Mesenchymal stem cell (in vitro differentiated cells and primary cell): ENCODE measurements at regions not wholly inside any gene's neighbourhood (a gene's known extent, or its start where the extent isn't known, plus 50 kb on each side); places are given as distances from the start of the nearest gene placed in this dataset.

ENCODE experiments used
- DNase-seq: peaks from one replicate; pipeline ENCODE4 v3.0.0-alpha.2; 2013
- H2AFZ ChIP-seq: one replicate; pipeline ENCODE4 v1.6.1; 2013; ENCODE audit warnings: low read depth, mild to moderate bottlenecking, control low read depth, inconsistent platforms, low read length, moderate library complexity
- H2AK5ac ChIP-seq: 2 replicates; pipeline ENCODE4 v1.6.1; 2013; ENCODE audit warnings: low read length, moderate library complexity, mild to moderate bottlenecking, inconsistent platforms; ENCODE audit not compliant: severe bottlenecking
- H2BK120ac ChIP-seq: one replicate; pipeline ENCODE4 v1.6.1; 2013; ENCODE audit warnings: low read depth, mild to moderate bottlenecking, inconsistent platforms, low read length, moderate library complexity
- H2BK12ac ChIP-seq, 2 experiments: one replicate each; pipeline ENCODE4 v1.6.1; 2013; ENCODE audit warnings: inconsistent platforms in 2 of 2, low read length in 2 of 2, mild to moderate bottlenecking in 2 of 2, moderate library complexity in 2 of 2, control low read depth in 1 of 2
- H2BK15ac ChIP-seq: one replicate; pipeline ENCODE4 v1.6.1; 2013; ENCODE audit warnings: mild to moderate bottlenecking, low read depth, inconsistent platforms; ENCODE audit not compliant: poor library complexity, severe bottlenecking
- H2BK5ac ChIP-seq: 2 replicates; pipeline ENCODE4 v1.6.1; 2013; ENCODE audit warnings: low read depth, mild to moderate bottlenecking, low read length, control low read depth, inconsistent platforms; ENCODE audit not compliant: poor library complexity, severe bottlenecking
- H3K14ac ChIP-seq, 2 experiments: one replicate each; pipeline ENCODE4 v1.6.1; 2013; ENCODE audit warnings: inconsistent platforms in 2 of 2, low read length in 2 of 2, control low read depth in 1 of 2, mild to moderate bottlenecking in 1 of 2, moderate library complexity in 1 of 2
- H3K18ac ChIP-seq, 2 experiments: one replicate each; pipeline ENCODE4 v1.6.1; 2013; ENCODE audit warnings: inconsistent platforms in 2 of 2, low read length in 2 of 2, control low read depth in 1 of 2, low read depth in 1 of 2, mild to moderate bottlenecking in 1 of 2
- H3K23ac ChIP-seq, 2 experiments: one replicate each; pipeline ENCODE4 v1.6.1; 2013; ENCODE audit warnings: inconsistent platforms in 2 of 2, low read length in 2 of 2, mild to moderate bottlenecking in 2 of 2, moderate library complexity in 2 of 2, control low read depth in 1 of 2
- H3K27ac ChIP-seq: 2 replicates; pipeline ENCODE4 v1.5.1; 2013; ENCODE audit warnings: mild to moderate bottlenecking, moderate library complexity, low read length, control low read depth, inconsistent platforms; ENCODE audit not compliant: poor library complexity, severe bottlenecking
- H3K27me3 ChIP-seq, 2 experiments: 2 replicates each; pipeline versions ENCODE4 v1.6.1 to v1.7.0; 2013; ENCODE audit warnings: low read length in 2 of 2, mild to moderate bottlenecking in 2 of 2, moderate library complexity in 2 of 2, control low read depth in 1 of 2, inconsistent platforms in 1 of 2; ENCODE audit not compliant: control insufficient read depth in 1 of 2, insufficient read depth in 1 of 2
- H3K36me3 ChIP-seq, 2 experiments: 2 replicates each; pipeline versions ENCODE4 v1.6.1 to v1.7.0; 2013; ENCODE audit warnings: low read length in 2 of 2, control low read depth in 1 of 2, inconsistent platforms in 1 of 2, low read depth in 1 of 2, mild to moderate bottlenecking in 1 of 2; ENCODE audit not compliant: insufficient read depth in 2 of 2, control insufficient read depth in 1 of 2
- H3K4ac ChIP-seq, 2 experiments: one replicate each; pipeline ENCODE4 v1.6.1; 2013; ENCODE audit warnings: inconsistent platforms in 2 of 2, low read length in 2 of 2, mild to moderate bottlenecking in 2 of 2, moderate library complexity in 2 of 2, control low read depth in 1 of 2, low read depth in 1 of 2
- H3K4me1 ChIP-seq: 2 replicates; pipeline ENCODE4 v1.6.1; 2013; ENCODE audit warnings: low read depth, low read length, control low read depth; ENCODE audit not compliant: control insufficient read depth, insufficient read depth
- H3K4me2 ChIP-seq: 2 replicates; pipeline ENCODE4 v1.6.1; 2013; ENCODE audit warnings: low read length, mild to moderate bottlenecking, inconsistent platforms; ENCODE audit not compliant: poor library complexity, severe bottlenecking
- H3K4me3 ChIP-seq, 2 experiments: 2 replicates each; pipeline versions ENCODE4 v1.5.1 to v1.7.0; 2013; ENCODE audit warnings: low read length in 2 of 2, mild to moderate bottlenecking in 2 of 2, control low read depth in 1 of 2, low read depth in 1 of 2; ENCODE audit not compliant: insufficient read depth in 1 of 2
- H3K79me1 ChIP-seq: replicated peaks from 2 replicates; pipeline ENCODE4 v1.6.1; 2013; ENCODE audit warnings: mild to moderate bottlenecking, control low read depth, low read length, inconsistent platforms; ENCODE audit not compliant: poor library complexity, severe bottlenecking
- H3K9ac ChIP-seq: 2 replicates; pipeline ENCODE4 v1.7.0; 2013; ENCODE audit warnings: mild to moderate bottlenecking, low read length, moderate library complexity
- H3K9me3 ChIP-seq: 2 replicates; pipeline ENCODE4 v1.7.0; 2013; ENCODE audit warnings: mild to moderate bottlenecking, low read length; ENCODE audit not compliant: control insufficient read depth
- H4K8ac ChIP-seq: one replicate; pipeline ENCODE4 v1.6.1; 2013; ENCODE audit warnings: inconsistent platforms, mild to moderate bottlenecking, low read length, moderate library complexity
- H4K91ac ChIP-seq: one replicate; pipeline ENCODE4 v1.6.1; 2013; ENCODE audit warnings: mild to moderate bottlenecking, low read length, inconsistent platforms
- WGBS: methylation state at CpG from one replicate; pipeline ENCODE4 v1.1.7; 2013; ENCODE audit warnings: mixed read lengths; 5-methylcytosine and 5-hydroxymethylcytosine counted together

GRCh38 chr10:81036257-81036656 lies 498.6 kb downstream of the SH2D4B start:
- Histone ChIP-seq H2AK5ac (no peak overlapping the region), H3K23ac (no peak overlapping the region), H2AFZ (no peak overlapping the region), H3K79me1 (no peaks in the 10 kb centered on the region), H3K9me3 (peaks cover 35% of the 10 kb centered on the region), H2BK5ac (no peak overlapping the region), H3K27me3 (no peaks in the 10 kb centered on the region), H3K4ac (no peak overlapping the region), H3K9ac (no peak overlapping the region), H3K27ac (no peak overlapping the region), H4K8ac (no peak overlapping the region), H2BK15ac (no peak overlapping the region), H2BK120ac (no peak overlapping the region), H3K36me3 (no peaks in the 10 kb centered on the region), H3K4me1 (no peaks in the 10 kb centered on the region), H2BK12ac (no peak overlapping the region), H3K14ac (no peak overlapping the region), H3K18ac (no peak overlapping the region), H3K4me2 (no peak overlapping the region), H4K91ac (no peak overlapping the region), H3K4me3 (no peak overlapping the region)
- 92% methylated on average over 2 of the region's 3 CpGs for WGBS
- DNase-seq: no peak

- peaks cover 35% of the 10 kb centered on the region for H3K9me3 ChIP-seq
- DNase-seq: no peak
- no peak overlapping the region for H3K9ac ChIP-seq
- no peak overlapping the region for H3K18ac ChIP-seq
- H2BK120ac ChIP-seq: no peak overlapping the region
- H2BK5ac ChIP-seq: no peak overlapping the region
- H3K23ac ChIP-seq: no peak overlapping the region
- no peak overlapping the region for H3K4ac ChIP-seq
- 93% methylated on average over 3 of the region's 6 CpGs for WGBS
- no peaks in the 10 kb centered on the region for H3K79me1 ChIP-seq
- no peak overlapping the region for H3K4me3 ChIP-seq
- H3K27me3 ChIP-seq: no peaks in the 10 kb centered on the region
- no peak overlapping the region for H2BK15ac ChIP-seq
- H2AFZ ChIP-seq: no peak overlapping the region
- H3K36me3 ChIP-seq: no peaks in the 10 kb centered on the region
- H2BK12ac ChIP-seq: no peak overlapping the region
- no peak overlapping the region for H3K27ac ChIP-seq
- no peak overlapping the region for H3K4me2 ChIP-seq
- H3K14ac ChIP-seq: no peak overlapping the region
- H3K4me1 ChIP-seq: no peaks in the 10 kb centered on the region
- no peak overlapping the region for H4K8ac ChIP-seq
- H4K91ac ChIP-seq: no peak overlapping the region
- H2AK5ac ChIP-seq: no peak overlapping the region
These were observed 502.3 kb downstream of the SH2D4B start for GRCh38 chr10:81040031-81040430.

DNA sequence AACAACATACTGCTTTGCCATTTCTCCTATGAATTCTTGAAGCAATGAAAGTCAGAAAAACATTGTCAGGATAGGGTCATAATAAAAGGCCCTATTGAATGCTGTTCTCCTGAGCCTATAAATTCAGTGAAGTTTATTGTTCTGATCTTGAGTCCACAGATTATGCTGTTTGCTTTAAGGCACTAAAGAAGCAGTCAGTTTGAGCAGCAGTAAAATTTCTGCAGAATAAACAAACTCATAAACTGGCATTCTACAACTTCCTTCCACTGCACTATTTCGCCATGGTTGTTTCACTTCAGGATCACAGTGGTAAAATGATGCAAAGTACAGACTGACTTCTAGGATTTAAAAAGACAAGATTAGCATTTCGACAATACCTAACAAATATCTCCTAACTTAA lies 503.2 kb downstream of the SH2D4B start:
- Histone ChIP-seq H3K27ac (no peak overlapping the region), H3K9ac (no peak overlapping the region), H2AK5ac (no peak overlapping the region), H3K4me3 (no peak overlapping the region), H4K8ac (no peak overlapping the region), H3K4me2 (no peak overlapping the region), H2BK12ac (no peak overlapping the region), H3K9me3 (peaks cover 28% of the 10 kb centered on the region), H2BK15ac (no peak overlapping the region), H3K18ac (no peak overlapping the region), H2BK5ac (no peak overlapping the region), H3K23ac (no peak overlapping the region), H3K79me1 (no peaks in the 10 kb centered on the region), H3K4ac (no peak overlapping the region), H3K27me3 (no peaks in the 10 kb centered on the region), H3K36me3 (no peaks in the 10 kb centered on the region), H4K91ac (no peak overlapping the region), H3K4me1 (no peaks in the 10 kb centered on the region), H2AFZ (no peak overlapping the region), H3K14ac (no peak overlapping the region), H2BK120ac (no peak overlapping the region)
- DNase-seq: peak; percentile 50
- no CpG with 5 or more reads among the region's 2 CpGs for WGBS

GRCh38 chr10:81042647-81043046 lies 504.9 kb downstream of the SH2D4B start:
- H4K91ac ChIP-seq: no peak overlapping the region
- no peaks in the 10 kb centered on the region for H3K79me1 ChIP-seq
- no peak overlapping the region for H3K4me3 ChIP-seq
- DNase-seq: no peak
- H3K4ac ChIP-seq: no peak overlapping the region
- no peak overlapping the region for H2AFZ ChIP-seq
- H3K18ac ChIP-seq: no peak overlapping the region
- no peaks in the 10 kb centered on the region for H3K27me3 ChIP-seq
- no peak overlapping the region for H2BK5ac ChIP-seq
- H3K23ac ChIP-seq: no peak overlapping the region
- H4K8ac ChIP-seq: no peak overlapping the region
- no peak overlapping the region for H2BK12ac ChIP-seq
- H3K4me1 ChIP-seq: no peaks in the 10 kb centered on the region
- H2BK120ac ChIP-seq: no peak overlapping the region
- no peaks in the 10 kb centered on the region for H3K36me3 ChIP-seq
- no peak overlapping the region for H3K9ac ChIP-seq
- no peak overlapping the region for H2AK5ac ChIP-seq
- no peak overlapping the region for H3K27ac ChIP-seq
- H3K4me2 ChIP-seq: no peak overlapping the region
- no peak overlapping the region for H2BK15ac ChIP-seq
- H3K14ac ChIP-seq: no peak overlapping the region
- peaks cover 11% of the 10 kb centered on the region for H3K9me3 ChIP-seq
- WGBS: 97% methylated on average over 2 of the region's 2 CpGs
